GM23338 (cell line): ENCODE measurements at regions not wholly inside any gene's neighbourhood (a gene's known extent, or its start where the extent isn't known, plus 50 kb on each side); places are given as distances from the start of the nearest gene placed in this dataset.

Experiments
- ATAC-seq: fragments of 200-7000 bp; cut with Tn5 transposase; 3 replicates; pipeline ENCODE4 v1.9.1; 2020
- DNase-seq: peaks from one replicate; pipeline ENCODE4 v3.0.0-alpha.2; 2015; ENCODE audit warnings: low spot score
- H2AFZ ChIP-seq: fragments of 200-600 bp; sonication (generic); 2 replicates; pipeline ENCODE4 v1.8.0; 2016; ENCODE audit warnings: antibody characterized with exemption, mild to moderate bottlenecking, moderate library complexity
- H3F3A ChIP-seq: fragments of 200-600 bp; sonication (generic); replicated peaks from 2 replicates; pipeline ENCODE4 v1.8.0; 2017; ENCODE audit warnings: antibody characterized with exemption, mixed run types, low read depth
- H3K27ac ChIP-seq: fragments of 200-600 bp; sonication (generic); 2 replicates; pipeline ENCODE4 v1.6.1; 2016; ENCODE audit warnings: low read depth
- H3K27me3 ChIP-seq: fragments of 200-600 bp; sonication (generic); 2 replicates; pipeline ENCODE4 v1.8.0; 2016; ENCODE audit warnings: mild to moderate bottlenecking, mixed run types, moderate library complexity; ENCODE audit not compliant: insufficient read depth
- H3K36me3 ChIP-seq: fragments of 200-600 bp; sonication (generic); 2 replicates; pipeline ENCODE4 v1.8.0; 2016; ENCODE audit warnings: mild to moderate bottlenecking; ENCODE audit not compliant: insufficient read depth
- H3K4me1 ChIP-seq: fragments of 200-600 bp; sonication (generic); 2 replicates; pipeline ENCODE4 v1.8.0; 2016; ENCODE audit warnings: mild to moderate bottlenecking, moderate library complexity; ENCODE audit not compliant: insufficient read depth
- H3K4me2 ChIP-seq: fragments of 200-600 bp; sonication (generic); 2 replicates; pipeline ENCODE4 v1.7.1; 2017; ENCODE audit warnings: mixed run types
- H3K4me3 ChIP-seq: fragments of 200-600 bp; sonication (generic); 2 replicates; pipeline ENCODE4 v1.6.1; 2016; ENCODE audit warnings: mixed run types
- H3K79me2 ChIP-seq: fragments of 200-600 bp; sonication (generic); replicated peaks from 2 replicates; pipeline ENCODE4 v1.8.0; 2017; ENCODE audit warnings: mild to moderate bottlenecking; ENCODE audit not compliant: insufficient read depth
- H3K9me2 ChIP-seq: fragments of 200-600 bp; sonication (generic); 2 replicates; pipeline ENCODE4 v1.8.0; 2017; ENCODE audit not compliant: insufficient read depth
- H4K20me1 ChIP-seq: fragments of 200-600 bp; sonication (generic); replicated peaks from 2 replicates; pipeline ENCODE4 v1.8.0; 2017; ENCODE audit warnings: mild to moderate bottlenecking; ENCODE audit not compliant: insufficient read depth
- H3K27ac Mint-ChIP-seq: 2 replicates; pipeline ENCODE4 v1.8.0; 2020; ENCODE audit warnings: inconsistent platforms, mild to moderate bottlenecking, moderate library complexity, mixed read lengths
- H3K27me3 Mint-ChIP-seq: 3 replicates; pipeline ENCODE4 v1.8.0; 2022; ENCODE audit warnings: low read depth, mild to moderate bottlenecking, moderate library complexity, mixed read lengths, inconsistent platforms; ENCODE audit not compliant: insufficient read depth, poor library complexity
- H3K36me3 Mint-ChIP-seq: 3 replicates; pipeline ENCODE4 v1.8.0; 2021; ENCODE audit warnings: low read depth, mild to moderate bottlenecking, inconsistent platforms, moderate library complexity, mixed read lengths
- H3K4me1 Mint-ChIP-seq: 3 replicates; pipeline ENCODE4 v1.8.0; 2020; ENCODE audit warnings: mild to moderate bottlenecking, inconsistent platforms, mixed read lengths
- H3K4me3 Mint-ChIP-seq: 3 replicates; pipeline ENCODE4 v1.8.0; 2021; ENCODE audit warnings: moderate library complexity, mild to moderate bottlenecking, inconsistent platforms, mixed read lengths
- H3K9me3 Mint-ChIP-seq: 3 replicates; pipeline ENCODE4 v1.8.0; 2020; ENCODE audit warnings: moderate library complexity, mild to moderate bottlenecking, inconsistent platforms, mixed read lengths
- CREB1 ChIP-seq: fragments of 250-450 bp; sonication (Bioruptor Pico); IDR thresholded peaks from 2 replicates; pipeline ENCODE4 v1.5.0; 2020; ENCODE audit warnings: low read depth, mild to moderate bottlenecking, moderate library complexity
- CTCF ChIP-seq, 2 experiments: fragments of 200-600 bp in 1 of 2; sonication (generic) in 1 of 2; conservative IDR thresholded peaks; 2 replicates each; pipeline versions ENCODE4 v1.5.1 to v1.6.1; 2016 to 2017; ENCODE audit warnings: antibody characterized with exemption in 2 of 2, low read depth in 2 of 2, mild to moderate bottlenecking in 2 of 2, moderate library complexity in 1 of 2
- ETS1 ChIP-seq: IDR thresholded peaks from 2 replicates; pipeline ENCODE4 v1.6.1; 2016; ENCODE audit warnings: antibody characterized with exemption
- EZH2 ChIP-seq: fragments of 200-600 bp; sonication (generic); IDR thresholded peaks from one replicate; pipeline ENCODE4 v1.8.0; 2017; ENCODE audit warnings: antibody characterized with exemption, mild to moderate bottlenecking, low read depth; ENCODE audit not compliant: unreplicated experiment
- JUNB ChIP-seq: IDR thresholded peaks from one replicate; pipeline ENCODE4 v1.6.1; 2016; ENCODE audit warnings: antibody characterized with exemption; ENCODE audit not compliant: unreplicated experiment
- POLR2AphosphoS5 ChIP-seq: IDR thresholded peaks from 2 replicates; pipeline ENCODE4 v1.6.1; 2016; ENCODE audit warnings: antibody characterized with exemption, low read depth
- REST ChIP-seq: IDR thresholded peaks from one replicate; pipeline ENCODE4 v1.6.1; 2018; ENCODE audit warnings: antibody characterized with exemption; ENCODE audit not compliant: unreplicated experiment
- STAT1 ChIP-seq: IDR thresholded peaks from one replicate; pipeline ENCODE4 v1.6.1; 2016; ENCODE audit warnings: antibody characterized with exemption; ENCODE audit not compliant: unreplicated experiment
- ZNF114 ChIP-seq: fragments of 250-450 bp; sonication (Bioruptor Pico); IDR thresholded peaks from 2 replicates; pipeline ENCODE4 v1.5.0; 2020; ENCODE audit warnings: mild to moderate bottlenecking, moderate library complexity
- ZNF331 ChIP-seq: fragments of 250-450 bp; sonication (Bioruptor Pico); IDR thresholded peaks from 2 replicates; pipeline ENCODE4 v1.5.0; 2020; ENCODE audit warnings: low read depth, mild to moderate bottlenecking, moderate library complexity

GRCh38 chr9:35552376-35552775 is 52.7 kb upstream of the TESK1 start:
- H3K4me1 Mint-ChIP-seq: no peaks in the 10 kb centered on the region
- no peaks in the 10 kb centered on the region for H3K4me1 ChIP-seq
- no peak for TF ChIP-seq POLR2AphosphoS5
- no peak for TF ChIP-seq ZNF331 (CRISPR knock-in tag)
- no peak for TF ChIP-seq JUNB
- TF ChIP-seq STAT1: no peak
- TF ChIP-seq ZNF114 (CRISPR knock-in tag): no peak
- no peak for TF ChIP-seq REST
- TF ChIP-seq ETS1: no peak
- no peak for TF ChIP-seq CREB1 (CRISPR knock-in tag)
- no peak for TF ChIP-seq CTCF (conservative IDR thresholded peaks at IDR 0.05; ENCODE audit: low read depth in 2 of 2)
- peaks cover 2% of the 10 kb centered on the region for H3K27me3 Mint-ChIP-seq
- no peaks in the 10 kb centered on the region for H3F3A ChIP-seq
- no peak overlapping the region for H2AFZ ChIP-seq
- no peak overlapping the region for H3K4me3 Mint-ChIP-seq
- H3K9me2 ChIP-seq: no peaks in the 10 kb centered on the region
- no peaks in the 10 kb centered on the region for H3K79me2 ChIP-seq
- H3K27ac ChIP-seq: no peak overlapping the region
- H4K20me1 ChIP-seq: no peaks in the 10 kb centered on the region; the same call in 1 of the 2 replicates
- no peak overlapping the region for H3K4me3 ChIP-seq
- no peaks in the 10 kb centered on the region for H3K9me3 Mint-ChIP-seq
- no peak overlapping the region for H3K4me2 ChIP-seq
- H3K27me3 ChIP-seq: no peaks in the 10 kb centered on the region
- ATAC-seq (no peak), DNase-seq (no peak)
- H3K27ac Mint-ChIP-seq: no peak overlapping the region
- H3K36me3 Mint-ChIP-seq: no peaks in the 10 kb centered on the region
- H3K36me3 ChIP-seq: no peaks in the 10 kb centered on the region

GRCh38 chr9:35552837-35553236 is 52.2 kb upstream of the TESK1 start:
- ATAC-seq: no peak
- Histone ChIP-seq H3K4me2 (no peak overlapping the region), H3F3A (no peaks in the 10 kb centered on the region), H3K27ac (no peak overlapping the region), H3K27me3 (no peaks in the 10 kb centered on the region), H3K4me3 (no peak overlapping the region), H3K79me2 (no peaks in the 10 kb centered on the region), H2AFZ (no peak overlapping the region), H4K20me1 (no peaks in the 10 kb centered on the region; the same call in 1 of the 2 replicates), H3K36me3 (no peaks in the 10 kb centered on the region), H3K9me2 (no peaks in the 10 kb centered on the region), H3K4me1 (no peaks in the 10 kb centered on the region)
- H3K4me1 Mint-ChIP-seq: no peaks in the 10 kb centered on the region
- no peak overlapping the region for H3K4me3 Mint-ChIP-seq
- peaks cover 2% of the 10 kb centered on the region for H3K27me3 Mint-ChIP-seq
- H3K36me3 Mint-ChIP-seq: no peaks in the 10 kb centered on the region
- no peak overlapping the region for H3K27ac Mint-ChIP-seq
- no peak for DNase-seq
- H3K9me3 Mint-ChIP-seq: no peaks in the 10 kb centered on the region
- TF ChIP-seq POLR2AphosphoS5 (no peak), ETS1 (no peak), JUNB (no peak), EZH2 (no peak)
